ENCODE measurements at regions not wholly inside any gene's neighbourhood (a gene's known extent, or its start where the extent isn't known, plus 50 kb on each side); places are given as distances from the start of the nearest gene placed in this dataset.
"Not testable (repeated sequence)": the region's sequence is repeated elsewhere in the genome, so short reads cannot be mapped to it uniquely, and the experiment has no call there.

DNA sequence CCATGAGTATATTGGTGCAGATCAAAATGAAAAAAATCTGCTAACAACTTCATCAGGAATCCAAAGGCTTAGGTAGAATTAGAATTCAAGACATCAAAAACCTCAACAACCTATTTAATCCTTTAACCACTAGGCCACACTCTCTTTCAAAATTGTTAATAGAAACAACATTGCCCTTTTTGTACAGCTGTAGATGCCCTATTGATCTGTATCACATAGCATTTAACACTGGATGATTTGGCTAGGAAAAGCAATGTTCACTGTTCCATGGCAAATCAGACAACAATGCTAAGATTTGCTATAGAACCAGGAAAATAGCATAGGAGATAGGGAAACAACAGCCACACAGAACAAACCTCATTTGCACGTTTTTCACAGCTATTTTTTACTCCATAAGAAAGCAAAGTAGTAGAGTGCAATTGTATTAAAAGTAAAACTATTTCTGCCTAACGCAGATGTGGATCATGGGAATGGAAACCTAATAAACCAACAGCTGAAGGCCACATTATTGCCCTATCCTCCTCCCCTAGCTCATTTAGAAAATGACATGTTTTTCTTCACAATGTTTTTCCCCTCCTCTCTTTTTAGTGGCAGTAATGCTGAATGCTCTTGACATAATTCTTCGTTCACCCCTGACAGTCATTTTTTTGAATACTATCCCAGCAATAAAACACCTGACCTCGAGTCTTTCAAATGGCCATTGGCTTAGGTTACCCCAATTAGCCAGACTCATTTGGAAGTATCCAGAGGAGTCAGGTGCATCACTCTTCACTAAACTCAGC, 373.0 kb upstream of the CCNH start:
- no peaks in the 10 kb centered on the region for H3K9me3 Mint-ChIP-seq
- H3K27ac Mint-ChIP-seq, result no peak overlapping the region
- H3K36me3 Mint-ChIP-seq (ENCODE audit: low read depth), result no peaks in the 10 kb centered on the region
- H3K4me1 Mint-ChIP-seq (ENCODE audit: low read depth), result peaks cover 3% of the 10 kb centered on the region
- DNase-seq, result no peak
- H3K4me3 Mint-ChIP-seq, result no peak overlapping the region
- H3K27me3 Mint-ChIP-seq, result peaks cover 38% of the 10 kb centered on the region

DNA sequence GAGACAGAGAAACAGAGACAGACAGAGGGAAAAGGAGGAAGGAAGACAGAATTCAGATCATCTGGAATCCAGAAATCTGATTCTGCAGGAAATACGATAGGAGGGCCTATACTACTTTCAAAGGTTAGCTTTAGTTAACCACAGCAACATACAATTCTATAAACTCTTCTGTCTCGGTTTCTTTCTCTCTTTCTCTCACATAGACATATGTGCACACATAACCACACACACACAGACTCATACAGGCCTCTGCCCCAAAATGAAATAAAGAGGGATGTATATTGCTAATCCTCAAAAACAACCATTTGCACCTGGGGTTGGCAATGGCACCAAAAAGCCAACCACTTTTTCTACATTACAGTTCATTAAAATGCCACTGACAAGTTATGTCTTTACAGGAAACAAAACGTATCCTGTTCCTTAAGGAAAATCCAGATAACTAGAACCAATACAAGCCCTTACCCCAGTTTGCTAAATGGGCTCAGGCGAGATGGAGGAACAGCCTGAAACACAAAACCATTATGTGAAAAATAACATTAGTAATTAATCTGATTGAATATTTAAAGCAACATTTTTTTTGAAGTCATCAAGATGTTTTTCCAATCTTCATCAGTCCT, 372.3 kb upstream of the CCNH start:
- no peak for DNase-seq
- Mint-ChIP-seq H3K4me3 (no peak overlapping the region), H3K27me3 (peaks cover 38% of the 10 kb centered on the region)

DNA sequence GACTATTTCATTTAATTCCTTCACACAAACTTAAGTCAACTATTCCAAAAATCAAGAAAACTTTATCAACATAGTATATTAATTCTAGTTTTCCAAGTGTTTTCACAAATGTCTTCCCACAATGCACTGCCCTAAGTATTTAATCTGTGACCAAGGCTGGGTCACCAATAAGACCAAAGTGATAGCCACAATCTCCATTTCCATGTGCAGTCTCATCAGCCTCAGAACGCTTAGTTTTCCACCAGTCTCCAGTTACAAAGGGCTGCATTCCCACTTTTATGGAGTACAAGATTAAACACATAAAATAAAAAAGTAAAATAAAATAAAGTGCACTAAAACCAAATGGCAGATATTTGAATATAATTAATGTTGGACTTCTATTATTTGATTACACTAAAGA, 371.6 kb upstream of the CCNH start:
- H3K4me3 Mint-ChIP-seq, result no peak overlapping the region
- no peak overlapping the region for H3K27ac Mint-ChIP-seq
- H3K36me3 Mint-ChIP-seq (ENCODE audit: low read depth), result no peaks in the 10 kb centered on the region
- DNase-seq, result no peak
- H3K9me3 Mint-ChIP-seq, result no peaks in the 10 kb centered on the region
- H3K4me1 Mint-ChIP-seq (ENCODE audit: low read depth), result peaks cover 3% of the 10 kb centered on the region
- peaks cover 38% of the 10 kb centered on the region for H3K27me3 Mint-ChIP-seq

More for the DNA sequence above, 372.3 kb upstream of the CCNH start:
- Mint-ChIP-seq H3K9me3 (no peaks in the 10 kb centered on the region), H3K27ac (no peak overlapping the region), H3K4me1 (ENCODE audit: low read depth) (peaks cover 3% of the 10 kb centered on the region), H3K36me3 (ENCODE audit: low read depth) (no peaks in the 10 kb centered on the region)

DNA sequence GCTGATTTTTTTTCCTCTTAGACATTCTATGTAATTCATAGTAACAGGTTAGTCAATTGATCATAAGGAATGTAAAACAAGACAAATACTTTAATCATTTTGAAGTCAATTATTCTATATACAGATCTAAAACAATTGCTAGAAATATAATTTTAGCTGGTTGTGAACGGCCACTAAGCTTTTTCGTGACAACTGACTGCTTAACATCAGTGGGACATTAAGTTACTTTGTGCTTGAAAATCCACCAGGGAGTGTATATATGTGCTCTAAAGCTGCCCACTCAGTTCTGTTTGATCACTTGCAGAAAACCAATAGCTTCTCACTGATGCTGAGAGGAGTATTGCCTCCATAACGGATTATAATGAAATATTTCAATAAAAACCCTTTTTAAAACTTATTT, 370.2 kb upstream of the CCNH start:
- Mint-ChIP-seq H3K9me3 (no peaks in the 10 kb centered on the region), H3K36me3 (ENCODE audit: low read depth) (no peaks in the 10 kb centered on the region), H3K4me1 (ENCODE audit: low read depth) (peaks cover 3% of the 10 kb centered on the region), H3K27ac (no peak overlapping the region), H3K27me3 (peaks cover 34% of the 10 kb centered on the region), H3K4me3 (no peak overlapping the region)
- no peak for DNase-seq

DNA sequence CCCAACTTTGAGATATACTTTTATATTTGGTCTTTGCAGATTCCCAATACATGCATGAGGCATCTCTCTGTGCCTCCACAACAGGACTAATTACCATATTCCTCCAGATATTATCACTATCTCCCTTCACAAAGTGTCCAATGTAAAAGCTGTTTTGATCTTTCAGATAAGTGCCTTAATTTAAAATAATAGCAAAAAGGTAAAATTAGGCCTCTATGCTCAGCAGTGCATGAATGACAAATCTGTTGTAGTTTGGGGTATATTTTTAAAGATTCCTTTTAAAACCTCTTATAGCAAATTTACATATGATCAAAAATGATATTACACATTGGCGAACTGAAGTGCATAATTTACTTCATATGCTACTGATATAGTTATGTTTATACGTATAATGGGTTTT, 369.2 kb upstream of the CCNH start:
- peaks cover 32% of the 10 kb centered on the region for H3K27me3 Mint-ChIP-seq
- H3K9me3 Mint-ChIP-seq, result no peaks in the 10 kb centered on the region
- peaks cover 3% of the 10 kb centered on the region for H3K4me1 Mint-ChIP-seq (ENCODE audit: low read depth)
- no peak for DNase-seq
- no peaks in the 10 kb centered on the region for H3K36me3 Mint-ChIP-seq (ENCODE audit: low read depth)
- no peak overlapping the region for H3K27ac Mint-ChIP-seq
- H3K4me3 Mint-ChIP-seq, result no peak overlapping the region

DNA sequence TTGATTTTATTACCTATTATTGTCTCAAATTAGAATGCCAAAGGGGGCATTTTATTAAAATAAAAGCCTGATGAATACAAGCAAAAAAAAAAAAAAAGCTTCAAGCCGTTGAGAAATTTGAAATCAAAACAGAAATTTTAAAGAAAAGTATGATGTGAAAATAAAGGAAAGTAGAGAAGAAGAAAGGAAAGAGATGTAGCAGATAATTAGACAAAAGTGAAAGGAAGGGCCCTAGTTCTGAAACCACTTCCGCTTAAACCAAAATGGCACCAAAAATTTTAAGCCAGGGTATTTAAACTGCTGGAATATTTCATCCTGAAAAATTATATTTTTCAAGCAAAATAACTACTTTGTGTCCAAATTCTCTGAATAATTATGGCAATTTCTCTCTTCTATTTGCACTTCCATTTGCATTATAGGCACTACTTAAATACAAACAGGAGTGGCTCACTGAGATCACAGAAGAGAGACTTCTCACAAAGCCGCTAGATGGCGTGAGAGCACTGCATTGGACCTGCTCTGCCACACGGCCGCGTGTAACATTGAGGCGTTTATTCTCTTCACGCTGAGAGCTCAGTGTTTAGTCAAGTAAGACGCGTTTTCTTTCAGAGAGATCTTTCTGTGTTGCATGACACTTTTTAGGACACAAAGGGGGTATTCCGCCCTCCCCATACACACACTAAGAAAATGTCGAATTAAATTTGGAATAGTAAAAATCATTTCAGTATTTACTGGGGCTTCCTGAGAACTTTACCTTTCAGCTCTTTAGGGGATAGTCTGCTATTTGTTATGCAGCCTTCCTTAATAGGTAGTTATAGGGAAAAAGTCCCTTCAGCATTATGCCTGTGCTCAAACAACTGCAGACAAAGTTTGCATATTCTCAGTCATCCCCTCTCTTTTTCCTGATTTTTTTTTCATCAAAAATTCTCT, 368.4 kb upstream of the CCNH start:
- peaks cover 3% of the 10 kb centered on the region for H3K4me1 Mint-ChIP-seq (ENCODE audit: low read depth)
- no peaks in the 10 kb centered on the region for H3K36me3 Mint-ChIP-seq (ENCODE audit: low read depth)
- no peak overlapping the region for H3K27ac Mint-ChIP-seq
- DNase-seq, result peak; percentile 71
- peaks cover 36% of the 10 kb centered on the region for H3K27me3 Mint-ChIP-seq
- no peaks in the 10 kb centered on the region for H3K9me3 Mint-ChIP-seq
- no peak overlapping the region for H3K4me3 Mint-ChIP-seq

DNA sequence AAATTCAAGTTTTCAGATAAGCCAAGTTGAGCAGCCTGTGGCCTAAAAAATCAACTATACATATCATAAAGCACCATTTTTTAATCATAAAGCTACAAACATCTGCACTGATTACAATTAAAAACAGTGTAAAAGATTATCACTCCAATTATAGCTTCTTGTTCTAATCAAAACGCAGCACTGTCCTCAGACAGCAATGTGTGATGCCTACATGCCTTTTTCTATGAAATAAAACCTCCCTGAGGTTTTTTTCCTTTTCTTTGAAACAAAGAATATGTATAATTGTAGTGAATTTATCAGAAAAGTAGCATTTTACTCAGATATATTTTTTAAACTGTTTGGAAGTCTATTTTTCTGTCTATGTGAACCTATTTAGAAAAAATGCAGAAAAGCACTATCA, 366.1 kb upstream of the CCNH start:
- Mint-ChIP-seq H3K27ac (no peak overlapping the region), H3K4me1 (ENCODE audit: low read depth) (peaks cover 3% of the 10 kb centered on the region), H3K36me3 (ENCODE audit: low read depth) (no peaks in the 10 kb centered on the region), H3K4me3 (no peak overlapping the region), H3K9me3 (no peaks in the 10 kb centered on the region), H3K27me3 (peaks cover 35% of the 10 kb centered on the region)
- no peak for DNase-seq

DNA sequence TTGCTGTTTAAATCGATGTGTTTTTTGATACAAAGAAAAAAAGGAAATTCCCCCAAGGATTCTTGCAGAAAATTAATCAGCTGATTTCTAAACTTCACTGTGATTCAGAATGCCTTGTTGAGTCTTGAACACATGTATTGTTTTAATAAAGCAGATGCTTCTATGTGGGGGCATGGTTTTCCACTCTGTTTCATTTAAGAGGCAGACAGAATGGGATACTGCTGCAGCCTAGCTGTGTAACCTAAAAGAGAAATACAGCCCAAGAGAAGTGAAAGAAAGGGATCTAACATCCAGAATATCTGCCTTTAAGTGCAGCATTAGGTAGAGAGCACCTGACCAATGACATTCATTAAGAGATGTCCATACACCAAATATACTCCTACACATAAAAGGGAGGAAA, 365.1 kb upstream of the CCNH start:
- H3K4me3 Mint-ChIP-seq, result no peak overlapping the region
- H3K27ac Mint-ChIP-seq, result no peak overlapping the region
- DNase-seq, result no peak
- peaks cover 3% of the 10 kb centered on the region for H3K4me1 Mint-ChIP-seq (ENCODE audit: low read depth)
- H3K27me3 Mint-ChIP-seq, result peaks cover 38% of the 10 kb centered on the region
- H3K9me3 Mint-ChIP-seq, result no peaks in the 10 kb centered on the region
- no peaks in the 10 kb centered on the region for H3K36me3 Mint-ChIP-seq (ENCODE audit: low read depth)

DNA sequence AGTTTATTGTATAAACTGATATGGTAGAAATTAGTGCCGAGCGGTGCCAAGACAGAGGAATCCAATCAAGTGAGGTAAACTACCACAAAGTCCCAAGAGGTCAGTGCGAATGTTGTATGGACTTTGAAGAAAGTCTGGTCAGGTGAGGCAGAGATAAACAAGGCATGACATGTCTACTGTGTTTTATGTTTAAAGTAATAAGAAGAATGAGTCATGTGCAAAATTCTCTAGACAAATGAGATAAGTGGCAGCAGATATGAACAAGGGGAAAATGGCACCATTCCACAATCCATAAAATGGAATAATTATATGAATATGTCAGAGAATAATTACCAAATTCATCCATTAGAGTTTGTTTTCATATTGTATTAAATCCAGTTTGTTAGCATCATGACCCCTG, 364.1 kb upstream of the CCNH start:
- peaks cover 27% of the 10 kb centered on the region for H3K27me3 Mint-ChIP-seq
- no peaks in the 10 kb centered on the region for H3K9me3 Mint-ChIP-seq
- no peak overlapping the region for H3K4me3 Mint-ChIP-seq
- no peak overlapping the region for H3K27ac Mint-ChIP-seq
- no peak for DNase-seq
- no peaks in the 10 kb centered on the region for H3K36me3 Mint-ChIP-seq (ENCODE audit: low read depth)
- H3K4me1 Mint-ChIP-seq (ENCODE audit: low read depth), result peaks cover 3% of the 10 kb centered on the region

DNA sequence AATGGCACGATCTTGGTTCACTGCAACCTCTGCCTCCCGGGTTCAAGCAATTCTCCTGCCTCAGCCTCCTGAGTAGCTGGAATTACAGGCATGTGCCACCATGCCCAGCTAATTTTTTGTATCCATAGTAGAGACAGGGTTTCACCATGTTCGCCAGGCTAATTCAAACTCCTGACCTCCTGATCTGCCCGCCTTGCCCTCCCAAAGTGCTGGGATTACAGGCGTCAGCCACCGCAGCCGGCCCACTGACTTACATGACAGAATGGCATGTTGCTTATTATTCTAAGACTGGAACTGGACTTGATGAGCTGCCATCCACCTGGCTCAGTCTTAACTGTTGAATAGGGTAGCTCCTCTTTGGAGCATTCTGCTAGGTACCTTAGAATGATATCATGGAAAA, 363.6 kb upstream of the CCNH start:
- DNase-seq; H3K4me1 Mint-ChIP-seq (ENCODE audit: low read depth); H3K4me3 Mint-ChIP-seq; H3K9me3 Mint-ChIP-seq; H3K36me3 Mint-ChIP-seq (ENCODE audit: low read depth); H3K27ac Mint-ChIP-seq: not testable (repeated sequence)
- peaks cover 24% of the 10 kb centered on the region for H3K27me3 Mint-ChIP-seq

DNA sequence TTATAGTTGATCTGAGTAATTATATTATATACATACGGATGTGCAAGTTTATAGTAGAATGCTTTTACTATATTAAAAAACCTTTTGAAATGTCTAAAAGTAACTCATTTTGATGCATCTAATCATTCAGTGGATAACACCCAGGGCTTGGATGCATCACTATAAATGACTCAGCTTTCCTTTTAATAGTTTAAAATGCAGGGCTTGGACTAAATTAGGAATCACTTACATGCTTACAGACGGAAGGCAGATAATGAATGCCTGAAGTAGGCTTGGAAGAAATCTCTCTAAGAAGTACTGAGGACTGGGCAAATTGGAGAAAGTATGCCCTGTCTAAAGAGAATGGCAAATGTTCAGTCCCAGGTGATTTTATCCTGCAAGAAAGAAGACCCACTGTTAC, 362.5 kb upstream of the CCNH start:
- no peaks in the 10 kb centered on the region for H3K36me3 Mint-ChIP-seq (ENCODE audit: low read depth)
- H3K27me3 Mint-ChIP-seq, result peaks cover 30% of the 10 kb centered on the region
- no peak overlapping the region for H3K4me3 Mint-ChIP-seq
- no peak for DNase-seq
- H3K9me3 Mint-ChIP-seq, result no peaks in the 10 kb centered on the region
- no peaks in the 10 kb centered on the region for H3K4me1 Mint-ChIP-seq (ENCODE audit: low read depth)
- H3K27ac Mint-ChIP-seq, result no peak overlapping the region

DNA sequence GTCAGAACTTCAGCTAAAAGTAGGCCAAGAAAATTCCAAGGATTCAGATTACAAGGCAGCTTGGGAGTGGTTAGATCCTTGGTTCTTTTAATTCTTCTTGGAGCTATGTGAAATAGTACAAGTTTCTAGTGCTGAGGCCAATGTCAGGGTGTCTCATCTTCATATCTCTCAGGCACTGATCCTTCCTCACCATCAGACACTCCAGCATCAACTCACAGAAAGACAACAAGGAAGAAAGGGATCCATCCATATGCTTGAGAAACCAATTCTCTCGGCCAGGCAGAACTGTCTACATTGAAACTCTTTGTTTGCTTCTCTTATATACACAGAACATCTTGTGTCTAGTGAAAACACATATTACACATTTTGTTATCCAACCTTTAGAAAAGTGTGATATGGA, 362.1 kb upstream of the CCNH start:
- Mint-ChIP-seq H3K27ac (no peak overlapping the region), H3K9me3 (no peaks in the 10 kb centered on the region), H3K4me1 (ENCODE audit: low read depth) (no peaks in the 10 kb centered on the region), H3K36me3 (ENCODE audit: low read depth) (no peaks in the 10 kb centered on the region), H3K27me3 (peaks cover 35% of the 10 kb centered on the region), H3K4me3 (no peak overlapping the region)
- DNase-seq, result no peak

DNA sequence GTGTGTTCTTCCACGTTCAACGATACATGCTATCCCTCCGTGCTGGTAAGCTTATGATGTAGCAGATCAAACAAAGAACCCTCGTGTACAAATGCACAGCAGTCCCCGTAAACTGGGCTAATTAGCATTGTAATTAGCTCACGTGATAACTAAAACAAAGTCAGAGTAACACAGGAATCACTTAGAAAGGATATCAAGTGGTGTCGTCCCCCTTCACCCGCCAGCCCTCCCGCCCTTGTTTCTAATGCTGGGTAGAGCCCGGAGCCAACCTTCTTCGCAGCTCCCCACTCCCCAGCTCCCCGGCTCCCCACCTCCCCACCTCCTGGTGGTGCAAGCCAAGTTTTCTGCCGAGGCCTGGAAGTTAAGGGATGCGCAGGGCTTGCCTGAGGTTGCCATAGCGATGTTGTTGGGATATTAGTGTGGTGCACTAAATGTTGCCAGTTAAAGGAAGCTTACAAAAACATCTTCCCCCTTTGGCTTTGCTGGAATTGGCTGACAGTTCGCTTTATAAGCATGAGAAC, 357.9 kb upstream of the CCNH start:
- DNase-seq, result no peak
- Mint-ChIP-seq H3K4me1 (ENCODE audit: low read depth) (no peaks in the 10 kb centered on the region), H3K27me3 (peaks cover 37% of the 10 kb centered on the region), H3K4me3 (no peak overlapping the region), H3K36me3 (ENCODE audit: low read depth) (no peaks in the 10 kb centered on the region), H3K9me3 (no peaks in the 10 kb centered on the region), H3K27ac (no peak overlapping the region)

DNA sequence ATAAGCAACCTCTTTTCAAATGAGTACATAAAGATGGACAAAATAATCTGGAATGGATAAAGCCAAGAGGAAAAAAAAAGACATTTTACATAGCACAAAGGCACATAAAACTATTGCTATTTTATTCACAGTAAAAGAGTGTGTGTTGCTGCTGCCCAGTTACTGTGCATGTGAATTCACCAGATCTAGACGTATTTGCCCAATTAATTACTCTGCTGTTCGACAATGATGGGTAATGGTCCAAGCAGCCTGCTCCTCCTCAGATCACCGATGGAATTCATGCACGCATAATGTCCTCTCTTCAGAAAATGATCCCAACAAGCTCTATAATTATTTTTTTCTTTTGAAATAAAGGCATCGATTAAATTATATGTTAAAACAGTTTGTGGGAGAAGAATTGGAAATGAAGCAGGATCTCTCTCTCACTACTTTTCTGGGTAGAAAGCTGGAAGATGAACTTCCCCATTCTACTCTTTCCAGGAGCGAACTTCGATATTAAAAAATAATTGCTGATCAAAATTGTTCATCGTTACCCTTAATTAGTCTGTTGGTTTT, 357.4 kb upstream of the CCNH start:
- Mint-ChIP-seq H3K9me3 (no peaks in the 10 kb centered on the region), H3K36me3 (ENCODE audit: low read depth) (no peaks in the 10 kb centered on the region), H3K4me3 (no peak overlapping the region), H3K4me1 (ENCODE audit: low read depth) (no peaks in the 10 kb centered on the region), H3K27ac (no peak overlapping the region), H3K27me3 (peaks cover 37% of the 10 kb centered on the region)
- no peak for DNase-seq
